ENCODE measurements at regions not wholly inside any gene's neighbourhood (a gene's known extent, or its start where the extent isn't known, plus 50 kb on each side); places are given as distances from the start of the nearest gene placed in this dataset.

DNA sequence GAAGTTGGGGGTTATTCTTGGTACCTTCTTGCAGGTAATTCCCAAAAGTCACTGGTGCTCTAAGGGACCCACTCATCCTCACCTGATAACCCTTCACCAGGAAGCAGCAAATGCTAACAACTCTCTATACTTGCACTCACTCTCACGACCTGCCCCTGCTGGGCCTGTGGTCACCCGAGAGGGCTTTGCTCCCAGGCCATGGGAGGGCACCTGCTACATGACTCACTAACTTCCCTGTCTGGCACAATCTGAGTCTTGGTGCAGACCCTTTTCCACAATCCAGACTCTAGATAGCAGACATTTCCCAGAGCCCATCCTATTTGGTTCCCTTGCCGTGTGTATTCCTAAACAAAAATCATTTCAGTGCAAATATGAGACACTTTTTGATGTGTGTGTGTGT lies 403.8 kb upstream of the FAT1 start:
- TF ChIP-seq, protein P1, sequence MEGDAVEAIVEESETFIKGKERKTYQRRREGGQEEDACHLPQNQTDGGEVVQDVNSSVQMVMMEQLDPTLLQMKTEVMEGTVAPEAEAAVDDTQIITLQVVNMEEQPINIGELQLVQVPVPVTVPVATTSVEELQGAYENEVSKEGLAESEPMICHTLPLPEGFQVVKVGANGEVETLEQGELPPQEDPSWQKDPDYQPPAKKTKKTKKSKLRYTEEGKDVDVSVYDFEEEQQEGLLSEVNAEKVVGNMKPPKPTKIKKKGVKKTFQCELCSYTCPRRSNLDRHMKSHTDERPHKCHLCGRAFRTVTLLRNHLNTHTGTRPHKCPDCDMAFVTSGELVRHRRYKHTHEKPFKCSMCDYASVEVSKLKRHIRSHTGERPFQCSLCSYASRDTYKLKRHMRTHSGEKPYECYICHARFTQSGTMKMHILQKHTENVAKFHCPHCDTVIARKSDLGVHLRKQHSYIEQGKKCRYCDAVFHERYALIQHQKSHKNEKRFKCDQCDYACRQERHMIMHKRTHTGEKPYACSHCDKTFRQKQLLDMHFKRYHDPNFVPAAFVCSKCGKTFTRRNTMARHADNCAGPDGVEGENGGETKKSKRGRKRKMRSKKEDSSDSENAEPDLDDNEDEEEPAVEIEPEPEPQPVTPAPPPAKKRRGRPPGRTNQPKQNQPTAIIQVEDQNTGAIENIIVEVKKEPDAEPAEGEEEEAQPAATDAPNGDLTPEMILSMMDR (conservative IDR thresholded peaks at IDR 0.05 in 1 of 2, IDR thresholded peaks at IDR 0.05 in 1 of 2; ENCODE audit: extremely low read depth in 1 of 2, insufficient read depth in 1 of 2, low read depth in 1 of 2, low read length in 2 of 2), result no peak
- no peak for TF ChIP-seq EZH2 (IDR thresholded peaks at IDR 0.05; ENCODE audit: borderline replicate concordance, low read length)

Measured in mammary epithelial cell (primary cell).